Esophagus muscularis mucosa (tissue), 3 donors: ENCODE measurements at regions not wholly inside any gene's neighbourhood (a gene's known extent, or its start where the extent isn't known, plus 50 kb on each side); places are given as distances from the start of the nearest gene placed in this dataset.
"Not testable (repeated sequence)": the region's sequence is repeated elsewhere in the genome, so short reads cannot be mapped to it uniquely, and the experiment has no call there.

Experiments
- CTCF ChIP-seq, 3 experiments: fragments of 200-600 bp in 2 of 3; fragments of 450-650 bp in 1 of 3; sonication (generic) in 2 of 3; IDR thresholded peaks; one replicate each; pipeline ENCODE4 v1.5.1; 2017 to 2019; ENCODE audit warnings: antibody characterized with exemption in 3 of 3, mild to moderate bottlenecking in 2 of 3, moderate library complexity in 1 of 3
- POLR2A ChIP-seq: fragments of 450-650 bp; IDR thresholded peaks from one replicate; pipeline ENCODE4 v1.6.1; 2017; ENCODE audit warnings: antibody characterized with exemption, moderate library complexity, mild to moderate bottlenecking, low read depth

- TF ChIP-seq CTCF (IDR thresholded peaks at IDR 0.05); POLR2A: not testable (repeated sequence)
Measured at GRCh38 chr1:149249850-149250467, 146.6 kb upstream of the NBPF9 start.
